Activated CD4-positive, alpha-beta T cell treated with anti-CD3 and anti-CD28 coated beads, Interleukin-2, amount 10 ng/mL, durations not matched to agents 7 days and 5 days (primary cell): ENCODE measurements at regions not wholly inside any gene's neighbourhood (a gene's known extent, or its start where the extent isn't known, plus 50 kb on each side); places are given as distances from the start of the nearest gene placed in this dataset.

Experiments used
- CTCF ChIA-PET: fragments of 350-600 bp; sonication (Branson Sonifier 250); formaldehyde crosslinking; loops from one replicate; lab custom pipeline; 2021; ENCODE audit warnings: antibody characterized with exemption; lab: Charles Lee
- POLR2A ChIA-PET: fragments of 350-600 bp; sonication (Branson Sonifier 250); formaldehyde crosslinking; loops from one replicate; lab custom pipeline; 2021; ENCODE audit warnings: antibody characterized with exemption; lab: Charles Lee
- DNase-seq: peaks from one replicate; pipeline ENCODE4 v3.0.0-alpha.2; 2020
- H3K27ac Mint-ChIP-seq: one replicate; pipeline ENCODE4 v1.8.0; 2021; ENCODE audit warnings: mild to moderate bottlenecking, moderate library complexity, mixed read lengths
- H3K27me3 Mint-ChIP-seq: one replicate; pipeline ENCODE4 v1.8.0; 2021; ENCODE audit warnings: mixed read lengths
- H3K36me3 Mint-ChIP-seq: one replicate; pipeline ENCODE4 v1.8.0; 2021; ENCODE audit warnings: low read depth, mixed read lengths
- H3K4me1 Mint-ChIP-seq: one replicate; pipeline ENCODE4 v1.8.0; 2021; ENCODE audit warnings: mixed read lengths
- H3K4me3 Mint-ChIP-seq: one replicate; pipeline ENCODE4 v1.8.0; 2021; ENCODE audit warnings: mild to moderate bottlenecking, moderate library complexity, mixed read lengths
- H3K9me3 Mint-ChIP-seq: one replicate; pipeline ENCODE4 v1.8.0; 2021; ENCODE audit warnings: mixed read lengths

- POLR2A ChIA-PET, result no interaction called here
- Mint-ChIP-seq H3K36me3 (no peaks in the 10 kb centered on the region), H3K4me1 (no peaks in the 10 kb centered on the region), H3K27me3 (no peaks in the 10 kb centered on the region), H3K4me3 (no peak overlapping the region), H3K27ac (no peak overlapping the region), H3K9me3 (peaks cover 3% of the 10 kb centered on the region)
- CTCF ChIA-PET, result no interaction called here
- DNase-seq, result no peak
Measured at GRCh38 chr10:58019863-58020537, 247.7 kb downstream of the IPMK start.

- Mint-ChIP-seq H3K27ac (no peak overlapping the region), H3K27me3 (no peaks in the 10 kb centered on the region), H3K36me3 (no peaks in the 10 kb centered on the region), H3K4me3 (no peak overlapping the region), H3K9me3 (peaks cover 3% of the 10 kb centered on the region), H3K4me1 (no peaks in the 10 kb centered on the region)
- no peak for DNase-seq
- ChIA-PET CTCF (no interaction called here), POLR2A (no interaction called here)
Measured at GRCh38 chr10:58017719-58018367, 249.9 kb downstream of the IPMK start.

- no peaks in the 10 kb centered on the region for H3K36me3 Mint-ChIP-seq
- no peaks in the 10 kb centered on the region for H3K27me3 Mint-ChIP-seq
- no peak for DNase-seq
- no peaks in the 10 kb centered on the region for H3K4me1 Mint-ChIP-seq
- CTCF ChIA-PET, result no interaction called here
- H3K9me3 Mint-ChIP-seq, result no peaks in the 10 kb centered on the region
- H3K27ac Mint-ChIP-seq, result no peak overlapping the region
- H3K4me3 Mint-ChIP-seq, result no peak overlapping the region
- POLR2A ChIA-PET, result no interaction called here
Measured at GRCh38 chr10:58016614-58017013, 251.1 kb downstream of the IPMK start.

- Mint-ChIP-seq H3K36me3 (no peaks in the 10 kb centered on the region), H3K27ac (no peak overlapping the region), H3K4me3 (no peak overlapping the region), H3K4me1 (no peaks in the 10 kb centered on the region), H3K27me3 (no peaks in the 10 kb centered on the region), H3K9me3 (no peaks in the 10 kb centered on the region)
- POLR2A ChIA-PET, result no interaction called here
- no peak for DNase-seq
- CTCF ChIA-PET, result interaction anchor here (1.6 kb wide), 1 partner anchor 9 kb away, joined by 3 read pairs; no protein-coding TSS in a partner anchor
Measured at GRCh38 chr10:58014436-58014835, 253.3 kb downstream of the IPMK start.

- Mint-ChIP-seq H3K9me3 (no peaks in the 10 kb centered on the region), H3K4me1 (no peaks in the 10 kb centered on the region), H3K27ac (no peak overlapping the region), H3K36me3 (no peaks in the 10 kb centered on the region), H3K4me3 (no peak overlapping the region), H3K27me3 (no peaks in the 10 kb centered on the region)
- POLR2A ChIA-PET, result no interaction called here
- no peak for DNase-seq
- CTCF ChIA-PET, result no interaction called here
Measured at GRCh38 chr10:58013406-58013805, 254.3 kb downstream of the IPMK start.

- no peaks in the 10 kb centered on the region for H3K4me1 Mint-ChIP-seq
- no peak overlapping the region for H3K4me3 Mint-ChIP-seq
- POLR2A ChIA-PET, result no interaction called here
- CTCF ChIA-PET, result no interaction called here
- H3K36me3 Mint-ChIP-seq, result no peaks in the 10 kb centered on the region
- H3K27me3 Mint-ChIP-seq, result no peaks in the 10 kb centered on the region
- DNase-seq, result no peak
- H3K27ac Mint-ChIP-seq, result no peak overlapping the region
- no peaks in the 10 kb centered on the region for H3K9me3 Mint-ChIP-seq
Measured at GRCh38 chr10:58010073-58010702, 257.5 kb downstream of the IPMK start.

- H3K27ac Mint-ChIP-seq, result no peak overlapping the region
- H3K36me3 Mint-ChIP-seq, result no peaks in the 10 kb centered on the region
- CTCF ChIA-PET, result no interaction called here
- no peaks in the 10 kb centered on the region for H3K9me3 Mint-ChIP-seq
- POLR2A ChIA-PET, result no interaction called here
- H3K27me3 Mint-ChIP-seq, result peaks cover 3% of the 10 kb centered on the region
- H3K4me1 Mint-ChIP-seq, result no peaks in the 10 kb centered on the region
- no peak overlapping the region for H3K4me3 Mint-ChIP-seq
- no peak for DNase-seq
Measured at GRCh38 chr10:58003945-58004344, 263.7 kb downstream of the IPMK start.

- Mint-ChIP-seq H3K4me1 (no peaks in the 10 kb centered on the region), H3K27ac (no peak overlapping the region), H3K27me3 (peaks cover 3% of the 10 kb centered on the region), H3K9me3 (no peaks in the 10 kb centered on the region), H3K36me3 (no peaks in the 10 kb centered on the region), H3K4me3 (no peak overlapping the region)
- POLR2A ChIA-PET, result no interaction called here
- DNase-seq, result no peak
- CTCF ChIA-PET, result no interaction called here
Measured at GRCh38 chr10:58001159-58001558, 266.5 kb downstream of the IPMK start.

- Mint-ChIP-seq H3K4me3 (no peak overlapping the region), H3K4me1 (no peaks in the 10 kb centered on the region), H3K36me3 (no peaks in the 10 kb centered on the region), H3K27ac (no peak overlapping the region), H3K9me3 (no peaks in the 10 kb centered on the region), H3K27me3 (no peaks in the 10 kb centered on the region)
- no peak for DNase-seq
- ChIA-PET POLR2A (no interaction called here), CTCF (interaction anchor here (0.9 kb wide), 1 partner anchor 10 kb away, joined by 5 read pairs; no protein-coding TSS in a partner anchor)
Measured at GRCh38 chr10:57996536-57996935, 271.2 kb downstream of the IPMK start.

GRCh38 chr10:57993302-57993701, 274.4 kb downstream of the IPMK start:
- Mint-ChIP-seq H3K9me3 (no peaks in the 10 kb centered on the region), H3K4me1 (no peaks in the 10 kb centered on the region), H3K36me3 (no peaks in the 10 kb centered on the region), H3K27ac (no peak overlapping the region), H3K4me3 (no peak overlapping the region), H3K27me3 (no peaks in the 10 kb centered on the region)
- ChIA-PET POLR2A (no interaction called here), CTCF (no interaction called here)
- no peak for DNase-seq

GRCh38 chr10:57992321-57993077, 275.2 kb downstream of the IPMK start:
- ChIA-PET CTCF (no interaction called here), POLR2A (no interaction called here)
- no peaks in the 10 kb centered on the region for H3K36me3 Mint-ChIP-seq
- H3K9me3 Mint-ChIP-seq, result no peaks in the 10 kb centered on the region
- DNase-seq, result no peak
- H3K4me3 Mint-ChIP-seq, result no peak overlapping the region
- H3K27me3 Mint-ChIP-seq, result no peaks in the 10 kb centered on the region
- H3K27ac Mint-ChIP-seq, result no peak overlapping the region
- H3K4me1 Mint-ChIP-seq, result no peaks in the 10 kb centered on the region

GRCh38 chr10:57988964-57989363, 278.7 kb downstream of the IPMK start:
- POLR2A ChIA-PET, result no interaction called here
- no peak overlapping the region for H3K27ac Mint-ChIP-seq
- DNase-seq, result no peak
- H3K36me3 Mint-ChIP-seq, result no peaks in the 10 kb centered on the region
- H3K4me3 Mint-ChIP-seq, result no peak overlapping the region
- H3K4me1 Mint-ChIP-seq, result no peaks in the 10 kb centered on the region
- CTCF ChIA-PET, result no interaction called here
- H3K27me3 Mint-ChIP-seq, result no peaks in the 10 kb centered on the region
- H3K9me3 Mint-ChIP-seq, result no peaks in the 10 kb centered on the region
